ENCODE measurements at regions not wholly inside any gene's neighbourhood (a gene's known extent, or its start where the extent isn't known, plus 50 kb on each side); places are given as distances from the start of the nearest gene placed in this dataset.

- TF ChIP-seq CTCF (IDR thresholded peaks at IDR 0.05 in 4 of 5, conservative IDR thresholded peaks at IDR 0.05 in 1 of 5) (no peak), POLR2A (IDR thresholded peaks at IDR 0.05) (no peak)
Observed at GRCh38 chr5:106910486-106910885, 760.3 kb downstream of the EFNA5 start.
